Stimulated activated CD8-positive, alpha-beta memory T cell treated with anti-CD3 and anti-CD28 coated beads, Interleukin-4, amount 100 ng/mL, for 4 hours (primary cell): ENCODE measurements at regions not wholly inside any gene's neighbourhood (a gene's known extent, or its start where the extent isn't known, plus 50 kb on each side); places are given as distances from the start of the nearest gene placed in this dataset.
"Not testable (repeated sequence)": the region's sequence is repeated elsewhere in the genome, so short reads cannot be mapped to it uniquely, and the experiment has no call there.

Experiments used
- DNase-seq, 2 donors: peaks; one replicate each; pipeline ENCODE4 v3.0.0-alpha.2; 2020; ENCODE audit warnings: low read depth in 2 of 2, low spot score in 1 of 2

DNA sequence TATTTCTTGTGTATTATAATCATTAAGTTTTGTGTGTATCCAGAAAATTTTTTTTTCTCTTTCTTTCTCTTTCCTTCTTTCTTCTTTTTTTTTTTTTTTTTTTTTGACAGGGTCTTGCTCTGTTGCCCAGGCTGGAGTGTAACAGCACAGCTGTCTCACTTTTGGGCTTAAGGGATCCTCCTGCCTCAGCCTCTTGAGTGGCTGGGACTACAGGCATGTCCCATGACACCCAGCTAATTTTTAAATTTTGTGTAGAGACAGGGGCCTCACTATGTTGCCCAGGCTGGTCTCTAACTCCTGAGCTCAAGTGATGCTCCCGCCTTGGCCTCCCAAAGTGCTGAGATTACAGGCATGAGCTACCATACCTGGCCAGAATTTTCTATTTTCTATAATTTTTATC is 120.2 kb upstream of the LDB2 start:
- DNase-seq = not testable (repeated sequence)

DNA sequence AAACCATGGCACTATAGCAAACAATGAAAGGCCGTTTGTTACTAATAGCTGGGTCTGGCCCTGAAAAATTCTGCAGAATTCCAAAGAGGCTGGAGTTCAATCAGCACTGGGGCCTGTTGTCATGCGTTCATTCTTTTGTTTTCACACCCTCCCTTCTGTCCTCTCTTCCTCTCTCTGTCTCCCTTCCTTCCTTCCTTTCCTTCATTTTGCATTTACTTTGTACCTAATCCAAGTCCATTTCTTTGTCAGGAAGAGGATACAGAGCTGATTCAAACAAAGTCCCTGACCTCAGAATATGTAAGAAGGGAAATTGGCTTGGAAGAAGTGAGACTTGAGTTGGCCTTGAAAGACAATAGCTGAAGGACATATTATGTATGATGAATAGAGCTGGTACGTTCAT is 119.6 kb upstream of the LDB2 start:
- no peak for DNase-seq

DNA sequence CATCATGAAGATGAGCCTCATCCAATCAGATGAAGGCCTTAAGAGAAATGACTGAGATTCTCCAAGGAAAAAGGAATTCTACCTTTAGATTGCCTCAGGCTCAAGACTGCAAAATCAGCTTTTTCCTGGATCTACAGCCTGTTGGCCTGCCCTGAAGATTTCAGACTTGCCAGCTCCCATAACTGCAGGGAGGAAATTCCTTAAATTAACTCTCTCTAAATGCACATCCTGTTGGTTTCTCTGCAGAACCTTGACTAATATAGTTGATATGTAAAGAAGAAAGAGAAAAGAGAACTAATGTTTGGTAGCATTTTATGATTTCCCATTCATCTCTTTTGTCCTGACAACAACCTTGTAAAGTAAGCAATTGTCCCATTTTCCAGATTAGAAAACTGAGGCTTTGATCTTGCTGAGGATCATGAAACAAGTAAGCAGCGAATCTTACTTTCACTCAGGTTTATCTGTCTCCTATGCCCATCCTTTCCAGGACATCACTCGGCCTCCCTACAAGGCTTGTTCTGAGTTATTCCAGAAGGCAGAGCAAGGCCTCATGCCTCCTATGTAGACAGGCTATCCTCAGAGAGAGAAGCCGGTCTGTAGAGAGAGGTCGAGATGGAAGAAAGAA is 115.0 kb upstream of the LDB2 start:
- no peak for DNase-seq

DNA sequence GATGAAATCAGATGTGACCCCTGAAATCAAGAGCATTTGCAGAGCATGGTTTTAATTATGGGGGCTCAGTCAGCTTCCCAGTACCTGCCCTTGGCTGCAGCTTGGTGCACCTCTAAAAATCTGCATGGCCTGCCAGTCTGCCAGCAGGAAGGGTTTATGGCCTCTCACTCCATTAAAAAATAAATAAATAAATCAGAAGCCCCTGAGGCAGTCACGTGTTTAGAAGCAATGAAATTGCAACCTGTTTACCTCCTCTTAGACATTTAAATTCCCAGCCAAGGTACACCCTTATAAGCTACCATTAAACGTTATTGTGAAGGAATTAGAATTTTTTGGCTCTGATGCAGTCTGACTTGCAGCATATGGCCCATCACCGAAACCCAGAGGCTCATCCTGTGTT is 114.0 kb upstream of the LDB2 start:
- no peak for DNase-seq

DNA sequence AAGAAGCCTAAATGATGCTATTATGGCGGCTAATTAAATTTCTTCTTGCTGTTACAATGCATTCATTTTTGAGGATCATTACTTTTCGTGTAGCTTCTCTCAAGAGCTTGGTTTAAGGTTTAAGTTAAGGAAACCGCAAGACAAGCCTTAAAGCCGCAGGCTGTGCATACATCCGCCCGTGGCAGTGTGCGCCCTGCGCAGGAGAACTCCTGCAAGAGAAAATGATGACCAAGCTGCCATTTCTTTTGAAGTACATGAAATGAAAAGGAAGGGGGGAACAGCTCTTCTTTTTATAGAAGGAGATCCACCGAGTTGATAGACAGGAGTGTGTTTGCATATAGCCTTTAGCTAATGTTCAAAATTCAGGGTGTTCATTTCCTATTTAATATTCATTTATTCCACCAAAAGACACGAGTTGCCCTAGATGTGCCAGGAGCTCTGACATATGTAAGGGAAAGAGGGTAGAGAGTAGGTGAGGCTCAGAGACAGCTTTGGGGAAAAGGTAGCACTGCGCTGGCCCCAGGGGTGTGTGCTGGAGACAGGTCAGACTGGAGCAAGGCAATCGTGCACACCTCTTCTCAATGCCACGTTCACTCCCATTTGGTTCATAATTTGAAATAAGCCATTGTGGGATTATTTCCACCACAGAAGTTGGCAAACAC is 112.1 kb upstream of the LDB2 start:
- no peak for DNase-seq

DNA sequence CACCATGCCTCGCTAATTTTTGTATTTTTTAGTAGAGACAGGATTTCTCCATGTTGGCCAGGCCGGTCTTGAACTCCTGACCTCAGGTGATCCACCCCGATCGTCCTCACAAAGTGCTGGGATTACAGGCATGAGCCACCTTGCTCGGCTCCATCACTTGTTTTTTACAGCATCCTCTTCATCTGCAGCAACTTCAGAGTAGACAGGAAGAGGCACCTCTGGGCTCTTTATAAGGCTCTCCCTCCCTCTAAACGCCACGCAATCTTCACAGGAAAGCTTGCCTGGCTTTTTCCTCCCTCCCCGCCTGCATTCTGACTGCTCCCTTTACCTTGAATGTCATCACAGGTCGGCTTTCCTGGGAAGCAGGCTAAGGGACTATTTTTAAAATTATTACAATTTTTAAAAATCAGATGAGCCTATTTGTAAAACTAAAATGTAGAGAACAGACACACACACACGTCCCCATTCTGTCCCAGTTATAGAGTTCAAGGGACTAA is 111.5 kb upstream of the LDB2 start:
- no peak for DNase-seq

DNA sequence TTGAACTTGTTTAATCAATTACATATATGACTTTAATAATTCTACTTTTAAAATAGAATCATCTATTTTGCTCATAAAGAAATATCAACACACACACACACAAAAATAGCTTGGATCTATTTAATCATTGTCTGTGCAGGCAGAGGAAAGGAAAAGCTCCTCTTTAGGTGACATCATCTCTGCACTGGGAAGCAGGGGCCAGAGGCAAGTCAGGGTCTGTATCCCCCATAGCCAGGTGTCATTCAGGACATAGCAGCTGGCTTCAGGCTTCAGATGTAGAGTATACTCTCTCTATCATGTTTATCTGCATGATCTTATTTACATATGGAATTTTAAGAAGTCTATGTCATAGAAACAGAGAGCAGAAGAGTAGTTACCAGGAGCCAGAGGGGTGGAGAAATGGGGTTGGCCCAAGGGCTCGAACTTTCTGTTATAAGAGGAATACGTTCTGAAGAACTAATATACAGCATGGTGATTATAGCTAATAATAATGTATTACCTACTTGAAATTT is 110.4 kb upstream of the LDB2 start:
- no peak for DNase-seq

DNA sequence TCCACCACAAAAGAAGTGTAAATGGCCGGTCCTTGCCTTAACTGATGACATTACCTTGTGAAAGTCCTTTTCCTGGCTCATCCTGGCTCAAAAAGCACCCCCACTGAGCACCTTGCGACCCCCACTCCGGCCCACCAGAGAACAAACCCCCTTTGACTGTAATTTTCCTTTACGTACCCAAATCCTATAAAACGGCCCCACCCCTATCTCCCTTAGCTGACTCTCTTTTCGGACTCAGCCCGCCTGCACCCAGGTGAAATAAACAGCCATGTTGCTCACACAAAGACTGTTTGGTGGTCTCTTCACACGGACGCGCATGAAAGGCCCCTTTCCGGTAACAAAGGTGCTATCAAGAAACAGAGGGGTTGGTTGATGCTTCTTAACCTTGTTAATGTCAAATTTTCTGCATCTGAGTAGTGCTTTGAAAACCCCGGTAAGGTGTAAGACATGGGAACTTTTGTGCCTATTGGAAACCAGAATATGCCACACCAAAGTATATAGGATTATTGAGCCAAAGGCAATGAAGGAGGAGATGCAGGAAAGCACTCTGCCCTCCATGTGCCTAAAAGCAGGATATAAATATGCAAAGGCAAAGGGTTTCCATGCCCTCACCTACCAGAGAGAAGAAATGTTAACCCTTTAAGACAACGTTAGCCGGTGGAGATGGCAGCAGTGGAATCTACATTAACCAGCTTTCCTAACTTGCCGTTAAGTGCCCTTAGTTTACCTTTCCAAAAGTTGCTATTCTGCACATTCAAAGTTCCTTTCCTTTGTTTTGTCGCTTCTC is 105.4 kb upstream of the LDB2 start:
- DNase-seq = not testable (repeated sequence)

DNA sequence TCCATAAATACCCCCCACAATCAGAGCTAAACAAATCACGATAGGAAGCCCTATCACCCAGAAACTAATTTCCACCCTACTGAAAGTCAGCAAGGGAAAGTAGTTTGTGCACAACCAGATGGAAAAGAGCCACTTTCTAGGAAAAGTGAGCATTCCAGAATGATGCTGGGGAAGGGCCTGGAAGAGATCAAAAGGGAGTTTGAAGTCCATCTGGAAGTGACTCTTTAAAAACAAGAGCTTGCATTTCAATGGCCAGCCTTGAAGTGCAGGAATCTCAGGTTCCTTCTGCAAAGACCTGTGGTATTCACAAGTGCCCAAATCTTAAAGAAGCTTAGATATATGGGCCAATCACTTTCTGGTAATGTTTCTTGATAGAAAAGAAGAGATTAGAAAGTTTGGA is 97.0 kb upstream of the LDB2 start:
- DNase-seq = no peak

DNA sequence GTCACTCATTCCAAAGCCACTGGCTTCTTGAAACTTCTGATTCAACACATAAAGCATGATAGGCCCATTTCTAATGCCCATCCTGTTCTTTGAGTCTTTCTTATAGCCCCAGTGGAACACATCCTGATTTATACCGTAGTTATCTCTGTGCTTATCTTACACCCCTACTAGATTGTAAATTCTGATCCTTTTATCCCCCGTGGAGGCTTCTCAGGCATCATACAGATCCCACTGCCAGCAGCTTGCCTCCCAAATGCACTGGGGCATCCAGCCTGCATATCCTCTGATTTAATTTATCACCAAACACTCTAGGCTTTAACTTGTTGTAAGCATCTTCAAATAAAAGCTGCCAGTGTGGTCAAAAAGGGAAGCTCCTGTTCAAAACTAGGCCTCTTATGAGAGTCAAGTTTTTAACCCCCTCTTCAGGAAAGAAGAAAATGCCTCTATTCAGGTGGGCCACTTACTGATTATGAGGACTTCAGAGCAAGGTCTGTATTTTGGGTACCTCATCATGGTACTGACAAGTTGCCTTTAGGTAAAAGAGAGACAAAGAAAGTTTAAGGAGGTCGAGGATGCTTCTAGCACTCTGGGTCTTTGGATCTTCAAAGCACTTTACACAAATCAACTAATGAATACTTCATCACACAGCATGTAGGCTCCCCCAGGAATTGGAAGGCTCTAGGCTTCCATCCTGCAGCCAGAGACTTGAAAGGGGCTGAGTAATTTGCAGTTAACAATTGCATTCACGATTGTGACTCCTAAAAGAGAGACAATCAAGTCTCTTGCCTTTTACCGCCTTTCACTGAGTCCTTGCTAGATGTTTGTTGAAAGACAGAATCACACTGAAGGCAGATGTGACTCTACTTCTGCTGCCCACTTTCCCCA is 95.8 kb upstream of the LDB2 start:
- no peak for DNase-seq

DNA sequence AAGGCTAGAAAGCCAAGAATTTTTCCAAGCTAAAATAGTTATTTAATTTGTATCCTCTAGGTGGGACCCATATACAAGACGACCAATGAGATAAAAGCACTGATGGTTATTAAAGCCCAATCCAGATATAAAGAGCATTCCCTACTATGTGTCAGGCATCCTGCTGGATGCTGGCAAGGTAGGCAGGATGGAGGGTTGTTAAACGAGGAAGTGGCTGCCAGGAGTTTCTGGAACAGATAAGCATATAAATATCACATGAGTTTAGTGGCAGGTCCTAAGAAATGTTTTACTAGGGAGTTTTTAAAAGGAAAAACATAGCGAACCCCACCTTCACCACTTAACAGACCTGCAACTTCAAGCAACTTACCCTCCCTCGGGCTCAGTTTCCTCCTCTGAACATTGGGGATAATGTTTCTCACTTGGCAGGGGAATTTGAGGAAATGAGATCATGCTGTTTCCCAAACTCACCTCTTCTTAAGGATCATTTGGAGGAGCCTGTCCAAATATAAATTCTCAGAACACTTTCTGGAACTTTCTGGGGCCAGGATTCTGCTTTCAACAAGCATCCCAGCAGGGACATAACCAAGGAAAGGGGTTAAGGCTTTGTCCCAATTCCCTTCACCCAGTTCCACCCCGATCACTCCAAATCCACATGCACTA is 94.3 kb upstream of the LDB2 start:
- DNase-seq = no peak

DNA sequence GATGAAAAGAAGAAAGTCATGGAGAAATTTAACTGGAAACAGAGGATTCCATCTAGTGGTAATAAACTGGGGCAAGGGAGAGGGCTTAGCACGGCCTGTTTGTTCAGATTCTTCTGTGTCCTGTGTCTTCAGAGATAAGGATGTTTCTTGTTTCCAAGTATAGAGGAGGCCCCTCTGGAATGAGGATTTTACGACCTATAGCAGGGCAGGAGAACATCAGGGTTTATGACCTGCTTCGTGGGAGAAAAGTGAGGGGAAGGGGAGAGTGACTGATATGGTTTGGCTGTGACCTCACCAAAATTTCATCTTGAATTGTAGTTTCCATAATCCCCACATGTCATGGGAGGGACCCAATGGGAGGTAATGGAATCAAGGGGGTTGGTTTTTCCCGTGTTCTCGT is 93.0 kb upstream of the LDB2 start:
- DNase-seq = no peak

DNA sequence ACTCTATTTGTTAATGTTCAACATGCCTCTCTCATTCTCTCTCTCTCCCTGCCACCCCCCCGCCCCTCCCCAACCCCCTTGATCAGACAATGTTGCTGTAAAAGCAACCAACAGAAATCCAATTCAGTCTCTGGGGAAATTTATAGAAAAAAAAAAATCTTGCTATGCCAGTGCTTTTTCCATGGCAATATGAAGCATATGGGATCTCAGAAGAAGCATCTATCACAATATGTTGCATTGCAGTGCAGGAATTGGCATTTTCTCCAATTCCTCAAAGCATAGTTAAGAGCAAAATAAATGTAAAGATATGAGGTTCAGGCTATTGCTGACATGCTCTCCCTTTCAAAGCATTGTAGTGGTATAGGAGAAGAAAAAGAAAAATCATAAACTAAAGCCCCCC is 90.9 kb upstream of the LDB2 start:
- DNase-seq = no peak

DNA sequence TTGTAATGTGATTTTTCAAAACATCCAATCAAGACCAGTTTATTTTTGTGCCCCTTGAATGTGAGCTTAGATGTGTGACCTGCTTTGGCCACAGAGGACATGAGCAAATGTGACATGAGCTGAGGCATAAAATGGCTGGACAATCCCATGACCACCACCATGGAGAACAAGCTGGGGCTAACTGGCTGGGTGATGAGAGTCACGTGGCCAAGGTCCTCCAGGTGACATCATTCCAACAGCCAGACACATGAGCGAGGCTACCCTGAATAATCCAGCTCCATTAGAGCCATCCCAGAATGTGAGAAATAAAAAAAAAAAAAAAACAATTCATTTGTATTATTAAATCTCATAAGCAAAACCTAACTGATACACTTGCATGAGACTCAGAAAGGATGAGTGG is 90.4 kb upstream of the LDB2 start:
- no peak for DNase-seq

DNA sequence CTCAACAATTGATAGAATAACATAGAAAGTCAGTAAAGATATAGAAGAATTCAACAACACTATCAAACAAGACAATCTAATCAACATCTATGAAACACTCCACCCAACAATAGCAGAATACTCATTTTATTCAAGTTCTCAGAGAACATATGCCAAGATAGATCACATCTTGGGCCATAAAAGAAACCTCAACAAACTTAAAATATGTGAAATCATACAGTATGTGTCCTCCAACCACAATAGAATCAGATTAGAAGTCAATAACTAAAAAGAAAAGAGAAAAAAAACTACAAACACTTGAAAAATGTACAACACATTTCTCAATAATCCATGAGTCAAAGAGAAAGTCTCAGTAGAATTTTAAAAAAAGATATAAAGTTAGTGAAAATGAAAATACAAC is 78.6 kb upstream of the LDB2 start:
- no peak for DNase-seq

DNA sequence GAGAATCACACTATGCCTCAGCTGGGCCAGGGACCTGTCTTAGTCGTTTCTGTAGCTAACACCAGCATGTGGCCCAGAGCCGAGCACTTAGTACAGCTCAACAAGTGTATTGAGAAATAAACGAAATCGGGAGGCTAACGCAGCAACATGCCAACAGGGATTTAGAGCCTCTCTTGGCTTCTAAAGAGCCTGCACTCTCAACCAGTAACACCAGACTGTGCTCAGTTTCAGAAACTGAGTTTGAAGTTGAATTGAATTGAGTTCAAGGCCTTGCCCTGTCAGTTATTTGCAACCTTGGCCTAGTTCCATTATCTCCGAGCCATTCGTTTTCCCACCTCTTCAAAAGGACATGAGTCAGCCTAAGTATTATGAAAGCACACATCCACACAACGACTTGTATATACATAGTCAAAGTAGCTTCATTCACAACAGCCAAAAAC is 71.3 kb upstream of the LDB2 start:
- DNase-seq = no peak

DNA sequence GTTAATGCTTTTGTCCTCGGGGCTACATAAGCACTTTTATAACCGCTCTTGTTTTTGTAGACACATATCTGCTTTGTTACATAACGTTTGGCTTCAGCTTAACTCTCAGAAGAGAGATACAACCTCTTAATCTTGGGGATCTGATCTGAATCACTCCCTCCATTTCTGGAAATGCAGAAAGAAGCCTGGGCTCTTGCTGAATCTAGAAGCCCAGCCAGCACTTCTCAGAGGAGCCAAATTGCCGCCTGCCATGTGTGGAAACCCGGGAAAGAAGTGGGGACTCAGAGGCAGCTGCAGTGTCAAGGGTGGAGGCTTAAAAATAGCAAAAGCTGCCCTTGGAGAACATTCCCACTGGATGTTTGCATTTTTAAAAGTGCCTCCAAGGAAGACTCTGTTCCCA is 69.3 kb upstream of the LDB2 start:
- DNase-seq = no peak

DNA sequence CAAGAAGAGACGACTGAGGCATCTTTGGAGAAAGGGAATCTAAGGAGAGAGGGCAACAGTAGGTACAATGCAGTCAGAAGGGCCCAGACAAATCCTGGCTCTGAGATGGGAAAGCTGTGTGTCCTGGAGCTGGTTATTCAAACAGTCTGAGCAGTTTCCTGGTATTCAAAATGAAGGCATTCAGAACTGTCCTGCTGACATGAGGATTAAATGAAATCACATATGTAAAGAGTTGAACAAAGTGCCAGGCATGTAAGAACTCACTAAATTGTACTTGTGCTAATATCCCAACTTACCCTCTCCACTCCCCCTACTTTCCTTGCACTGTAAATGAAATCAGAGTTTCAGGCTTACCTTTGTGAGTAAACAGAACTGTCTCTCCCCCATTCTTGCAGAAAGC is 60.9 kb upstream of the LDB2 start:
- DNase-seq = no peak

DNA sequence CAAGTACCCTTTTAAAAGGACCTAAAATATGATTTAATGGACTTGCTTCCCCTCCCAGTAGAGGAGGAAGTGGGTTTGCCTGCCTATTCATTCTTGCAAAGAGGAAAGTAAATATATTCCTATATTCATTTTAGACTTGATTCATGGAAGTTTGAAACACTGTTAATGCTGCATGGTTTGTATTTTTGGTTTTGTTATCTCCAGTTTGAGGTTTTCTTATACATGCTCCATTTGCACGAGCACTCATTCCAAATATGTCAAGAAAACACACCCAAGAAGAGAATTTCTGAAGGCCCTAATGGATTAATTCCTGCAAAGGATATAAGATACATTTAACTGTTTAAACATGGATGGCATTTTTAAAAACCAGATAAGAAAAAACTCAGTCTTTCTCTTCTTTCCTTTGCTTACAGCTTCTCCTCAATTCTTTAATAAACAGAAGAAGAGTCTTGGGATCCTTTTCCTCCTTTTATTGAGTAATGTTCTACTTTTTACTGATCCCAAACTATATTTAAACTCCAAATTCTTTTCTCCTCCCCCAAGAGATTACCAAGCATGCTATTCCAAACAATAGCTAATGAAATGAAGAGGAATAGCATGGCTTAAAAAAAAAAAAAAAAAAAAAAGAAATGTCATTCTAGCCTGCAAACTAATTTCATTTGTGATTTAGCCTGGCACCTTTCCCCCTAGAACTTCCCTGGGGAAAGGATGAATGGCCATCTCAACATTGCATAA is 54.6 kb upstream of the LDB2 start:
- DNase-seq = no peak

DNA sequence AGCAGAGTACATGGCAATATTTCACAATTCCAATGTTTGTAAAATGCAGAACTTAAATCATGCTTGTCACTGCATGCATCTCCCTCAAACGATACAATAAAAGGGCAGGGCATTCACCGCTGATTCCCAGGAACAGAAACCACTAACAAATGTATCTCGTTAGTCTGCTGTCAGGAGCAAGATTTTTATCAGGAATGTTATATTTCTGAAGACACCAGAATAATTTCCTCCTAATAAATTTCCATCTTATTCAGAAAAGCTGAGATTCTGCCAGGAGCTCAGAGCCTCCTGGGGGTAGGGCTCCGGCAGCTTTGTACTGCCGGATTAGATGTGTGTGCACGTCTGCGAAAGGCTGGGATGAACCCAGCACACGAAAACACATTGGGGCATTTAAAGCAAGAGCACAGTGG is 54.0 kb upstream of the LDB2 start:
- no peak for DNase-seq
